ENCODE measurements at regions not wholly inside any gene's neighbourhood (a gene's known extent, or its start where the extent isn't known, plus 50 kb on each side); places are given as distances from the start of the nearest gene placed in this dataset.
A peak's percentile ranks its signal among the peaks of the same experiment; 100 is the strongest.
"Not testable (repeated sequence)": the region's sequence is repeated elsewhere in the genome, so short reads cannot be mapped to it uniquely, and the experiment has no call there.

- DNase-seq: no peak
Measured at GRCh38 chr14:58730792-58731464, 93.2 kb downstream of the DACT1 start.

GRCh38 chr14:58731465-58732293, 93.9 kb downstream of the DACT1 start:
- DNase-seq: peak; percentile 36

- no peak for DNase-seq
Measured at GRCh38 chr14:58732387-58732786, 94.6 kb downstream of the DACT1 start.

- DNase-seq: no peak
Measured at GRCh38 chr14:58733451-58734208, 95.9 kb downstream of the DACT1 start.

- no peak for DNase-seq
Measured at GRCh38 chr14:58735596-58735995, 97.8 kb downstream of the DACT1 start.

- no peak for DNase-seq
Measured at GRCh38 chr14:58736606-58737005, 98.8 kb downstream of the DACT1 start.

GRCh38 chr14:58737511-58737910, 99.7 kb downstream of the DACT1 start:
- no peak for DNase-seq

- no peak for DNase-seq
Measured at GRCh38 chr14:58738189-58738836, 100.6 kb downstream of the DACT1 start.

GRCh38 chr14:58738876-58739275, 101.1 kb downstream of the DACT1 start:
- DNase-seq: no peak

- DNase-seq: no peak
Measured at GRCh38 chr14:58739674-58740073, 101.9 kb downstream of the DACT1 start.

GRCh38 chr14:58740379-58740935, 102.7 kb downstream of the DACT1 start:
- no peak for DNase-seq

- no peak for DNase-seq
Measured at GRCh38 chr14:58744801-58745394, 107.1 kb downstream of the DACT1 start.

- no peak for DNase-seq
Measured at GRCh38 chr14:58746261-58746660, 108.5 kb downstream of the DACT1 start.

- no peak for DNase-seq
Measured at GRCh38 chr14:58746701-58747100, 108.9 kb downstream of the DACT1 start.

GRCh38 chr14:58747181-58747580, 109.4 kb downstream of the DACT1 start:
- no peak for DNase-seq

- not testable (repeated sequence) for DNase-seq
Measured at GRCh38 chr14:58748251-58748650, 110.5 kb downstream of the DACT1 start.

- peak; percentile 29 for DNase-seq
Measured at GRCh38 chr14:58749066-58749669, 111.4 kb downstream of the DACT1 start.

- DNase-seq: no peak
Measured at GRCh38 chr14:58750321-58751269, 112.8 kb downstream of the DACT1 start.

GRCh38 chr14:58751788-58752187, 114.0 kb downstream of the DACT1 start:
- DNase-seq: no peak

- no peak for DNase-seq
Measured at GRCh38 chr14:58752289-58752688, 114.5 kb downstream of the DACT1 start.
